Naive thymus-derived CD4-positive, alpha-beta T cell (primary cell): ENCODE measurements at regions not wholly inside any gene's neighbourhood (a gene's known extent, or its start where the extent isn't known, plus 50 kb on each side); places are given as distances from the start of the nearest gene placed in this dataset.
"Not testable (repeated sequence)": the region's sequence is repeated elsewhere in the genome, so short reads cannot be mapped to it uniquely, and the experiment has no call there.

ENCODE experiments used
- ATAC-seq: fragments of 150-1000 bp; cut with Tn5 transposase; 2 replicates; pipeline ENCODE4 v1.10.0; 2021; ENCODE audit warnings: mild to moderate bottlenecking, moderate library complexity
- CTCF ChIA-PET: fragments of 350-600 bp; sonication (Branson Sonifier 250); formaldehyde crosslinking; loops from one replicate; lab custom pipeline; 2021; ENCODE audit warnings: antibody characterized with exemption; lab: Charles Lee
- POLR2A ChIA-PET: fragments of 350-600 bp; sonication (Branson Sonifier 250); formaldehyde crosslinking; loops from one replicate; lab custom pipeline; 2021; ENCODE audit warnings: antibody characterized with exemption, inconsistent platforms; lab: Charles Lee
- DNase-seq, 9 donors: peaks; one replicate each; pipeline versions ENCODE4 v3.0.0 to v3.0.0-alpha.2; 2020 to 2022; ENCODE audit warnings: mixed read lengths in 1 of 9
- H3K27ac ChIP-seq: one replicate; pipeline ENCODE4 v1.7.0; 2013; ENCODE audit warnings: mild to moderate bottlenecking, low read depth, low read length, moderate library complexity
- H3K27me3 ChIP-seq, 2 donors: one replicate each; pipeline ENCODE4 v1.7.0; 2013; ENCODE audit warnings: low read length in 2 of 2, mild to moderate bottlenecking in 2 of 2, moderate library complexity in 2 of 2; ENCODE audit not compliant: control insufficient read depth in 2 of 2, insufficient read depth in 2 of 2
- H3K36me3 ChIP-seq, 3 experiments: 1 replicate in 2 of 3; 2 replicates in 1 of 3; pipeline ENCODE4 v1.7.0; 2013; ENCODE audit warnings: low read length in 3 of 3, mild to moderate bottlenecking in 3 of 3, moderate library complexity in 1 of 3; ENCODE audit not compliant: insufficient read depth in 3 of 3, control insufficient read depth in 2 of 3
- H3K4me1 ChIP-seq, 2 donors: one replicate each; pipeline ENCODE4 v1.7.0; 2013; ENCODE audit warnings: low read length in 2 of 2, mild to moderate bottlenecking in 2 of 2, moderate library complexity in 1 of 2; ENCODE audit not compliant: control insufficient read depth in 2 of 2, insufficient read depth in 2 of 2
- H3K4me3 ChIP-seq: 2 replicates; pipeline ENCODE4 v1.7.0; 2013; ENCODE audit warnings: mild to moderate bottlenecking, low read length
- H3K9me3 ChIP-seq, 3 experiments: 1 replicate in 2 of 3; 2 replicates in 1 of 3; pipeline ENCODE4 v1.7.0; 2013; ENCODE audit warnings: low read length in 3 of 3; ENCODE audit not compliant: control insufficient read depth in 2 of 3
- H3K27ac Mint-ChIP-seq, 9 donors: one replicate each; pipeline ENCODE4 v1.8.0; 2020 to 2022; ENCODE audit warnings: mixed read lengths in 9 of 9, mild to moderate bottlenecking in 8 of 9, moderate library complexity in 5 of 9, inconsistent platforms in 2 of 9
- H3K27me3 Mint-ChIP-seq, 5 donors: one replicate each; pipeline ENCODE4 v1.8.0; 2021 to 2022; ENCODE audit warnings: mixed read lengths in 5 of 5, mild to moderate bottlenecking in 1 of 5
- H3K36me3 Mint-ChIP-seq, 5 donors: one replicate each; pipeline ENCODE4 v1.8.0; 2020 to 2022; ENCODE audit warnings: mixed read lengths in 5 of 5, mild to moderate bottlenecking in 3 of 5, inconsistent platforms in 1 of 5
- H3K4me1 Mint-ChIP-seq, 7 donors: one replicate each; pipeline ENCODE4 v1.8.0; 2020 to 2022; ENCODE audit warnings: mixed read lengths in 7 of 7, mild to moderate bottlenecking in 3 of 7, inconsistent platforms in 1 of 7
- H3K4me3 Mint-ChIP-seq, 10 donors: one replicate each; pipeline ENCODE4 v1.8.0; 2020 to 2022; ENCODE audit warnings: mild to moderate bottlenecking in 10 of 10, mixed read lengths in 10 of 10, moderate library complexity in 6 of 10, inconsistent platforms in 2 of 10
- H3K9me3 Mint-ChIP-seq, 11 donors: one replicate each; pipeline ENCODE4 v1.8.0; 2020 to 2022; ENCODE audit warnings: mixed read lengths in 11 of 11, mild to moderate bottlenecking in 4 of 11, inconsistent platforms in 1 of 11, moderate library complexity in 1 of 11
- intact Hi-C, 2 donors: fragments of 100-400 bp; cut with micrococcal nuclease; formaldehyde crosslinking; loops; one replicate each; pipeline ENCODE4 v1.15.1; 2023

DNA sequence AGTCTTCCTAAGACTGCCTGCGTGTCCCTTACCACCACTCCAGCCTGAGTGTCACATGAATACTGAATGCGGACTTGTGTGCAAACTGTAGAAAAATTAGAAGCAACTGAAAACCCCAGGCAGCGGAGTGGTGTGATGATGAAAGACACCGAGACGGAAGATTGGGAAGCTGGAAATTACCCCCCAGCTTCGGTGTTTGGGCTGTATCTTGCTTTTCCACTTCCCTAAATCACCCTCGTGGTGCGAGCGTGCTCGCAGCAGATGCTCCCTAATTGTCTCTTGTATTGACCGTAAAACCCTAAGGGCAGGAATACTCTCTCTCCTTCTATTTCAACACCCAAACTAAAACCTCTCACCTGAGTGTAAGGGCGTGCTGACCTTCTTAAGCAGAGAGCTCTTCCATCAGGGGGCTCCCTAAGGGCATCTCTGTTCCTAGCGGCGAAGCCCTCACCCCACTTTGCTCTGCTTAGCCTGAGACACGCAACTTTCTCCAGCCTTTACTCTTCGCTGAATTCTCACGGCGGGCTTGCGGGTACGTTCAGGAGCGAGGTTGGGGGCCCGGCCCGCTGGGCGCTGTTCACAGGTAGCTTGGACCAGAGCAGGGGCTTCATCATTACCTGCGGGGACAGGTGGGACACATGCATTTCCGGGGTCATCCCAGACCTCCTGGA lies 62.4 kb downstream of the CRYBB2 start:
- Histone ChIP-seq H3K27me3 (peaks cover 0 to 5% of the 10 kb centered on the region in 2 donors), H3K4me3 (no peak overlapping the region), H3K27ac (no peak overlapping the region), H3K9me3 (no peaks in the 10 kb centered on the region), H3K36me3 (no peaks in the 10 kb centered on the region), H3K4me1 (no peaks in the 10 kb centered on the region)
- ChIA-PET CTCF (no interaction called here), POLR2A (no interaction called here)
- ATAC-seq (no peak), DNase-seq (no peak)
- Mint-ChIP-seq H3K9me3 (peaks cover 0 to 2% (median 0%) of the 10 kb centered on the region in 11 donors), H3K4me1 (peaks cover 3 to 23% (median 13%) of the 10 kb centered on the region in 7 donors), H3K4me3 (peak overlapping the region in 4 of 10 donors; percentile 19 to 79 (median 54)), H3K27ac (no peak overlapping the region), H3K27me3 (peaks cover 53 to 65% (median 63%) of the 10 kb centered on the region in 5 donors), H3K36me3 (peaks cover 0 to 4% (median 0%) of the 10 kb centered on the region in 5 donors)
- intact Hi-C loops, result no loop called here

DNA sequence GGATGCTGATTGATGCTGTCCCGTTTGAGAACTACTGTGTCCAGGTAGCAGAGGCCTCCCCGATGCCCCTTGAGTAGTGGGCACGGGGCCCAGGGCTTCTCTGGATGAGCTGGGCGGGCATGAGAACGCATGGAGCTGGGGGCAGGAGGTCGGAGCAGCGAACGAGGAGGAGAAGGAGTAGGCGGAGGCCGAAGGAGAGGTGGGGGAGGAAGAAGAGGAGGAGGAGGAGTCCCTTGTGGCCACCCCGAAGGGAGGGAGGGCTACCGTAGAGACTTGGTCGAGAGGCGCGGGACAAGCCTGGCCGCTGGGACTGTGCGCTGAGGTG lies 62.9 kb downstream of the CRYBB2 start:
- Histone ChIP-seq H3K4me3 (no peak overlapping the region), H3K4me1 (no peaks in the 10 kb centered on the region), H3K27me3 (peaks cover 0 to 5% of the 10 kb centered on the region in 2 donors), H3K27ac (no peak overlapping the region), H3K9me3 (no peaks in the 10 kb centered on the region), H3K36me3 (no peaks in the 10 kb centered on the region)
- ChIA-PET CTCF (no interaction called here), POLR2A (no interaction called here)
- DNase-seq (no peak), ATAC-seq (no peak)
- peak overlapping the region in 6 of 10 donors; percentile 54 to 79 (median 55) for H3K4me3 Mint-ChIP-seq
- intact Hi-C loops, result no loop called here
- H3K27ac Mint-ChIP-seq, result no peak overlapping the region
- peaks cover 0 to 4% (median 0%) of the 10 kb centered on the region in 5 donors for H3K36me3 Mint-ChIP-seq
- peaks cover 55 to 69% (median 66%) of the 10 kb centered on the region in 5 donors for H3K27me3 Mint-ChIP-seq
- H3K9me3 Mint-ChIP-seq, result peaks cover 0 to 2% (median 0%) of the 10 kb centered on the region in 11 donors
- peaks cover 3 to 23% (median 13%) of the 10 kb centered on the region in 7 donors for H3K4me1 Mint-ChIP-seq

- intact Hi-C loops, result no loop called here
- no peak overlapping the region for H3K4me3 ChIP-seq
- ChIA-PET POLR2A (interaction anchor here (0.6 kb wide), 1 partner anchor 106 kb away, joined by 3 read pairs; no protein-coding TSS in a partner anchor), CTCF (no interaction called here)
- ATAC-seq (no peak), DNase-seq (no peak)
- H3K36me3 ChIP-seq, result no peaks in the 10 kb centered on the region
- H3K4me3 Mint-ChIP-seq, result peak overlapping the region in 8 of 10 donors; percentile 20 to 79 (median 46)
- peaks cover 0 to 2% (median 0%) of the 10 kb centered on the region in 11 donors for H3K9me3 Mint-ChIP-seq
- H3K4me1 Mint-ChIP-seq, result peaks cover 3 to 23% (median 13%) of the 10 kb centered on the region in 7 donors
- no peaks in the 10 kb centered on the region for H3K4me1 ChIP-seq
- no peaks in the 10 kb centered on the region for H3K9me3 ChIP-seq
- peaks cover 0 to 5% of the 10 kb centered on the region in 2 donors for H3K27me3 ChIP-seq
- H3K27ac ChIP-seq, result no peak overlapping the region
- H3K27me3 Mint-ChIP-seq, result peaks cover 54 to 69% (median 65%) of the 10 kb centered on the region in 5 donors
- H3K36me3 Mint-ChIP-seq, result peaks cover 0 to 4% (median 0%) of the 10 kb centered on the region in 5 donors
- H3K27ac Mint-ChIP-seq, result no peak overlapping the region
Observed at GRCh38 chr22:25282671-25283561, 63.5 kb downstream of the CRYBB2 start.

GRCh38 chr22:25288481-25288880 lies 69.0 kb downstream of the CRYBB2 start:
- ATAC-seq, H3K36me3 Mint-ChIP-seq, POLR2A ChIA-PET, H3K9me3 ChIP-seq, H3K27ac Mint-ChIP-seq, H3K27ac ChIP-seq, H3K4me3 Mint-ChIP-seq, DNase-seq, H3K27me3 ChIP-seq, H3K4me3 ChIP-seq, H3K9me3 Mint-ChIP-seq, H3K4me1 ChIP-seq, intact Hi-C loops, H3K4me1 Mint-ChIP-seq, H3K36me3 ChIP-seq, CTCF ChIA-PET: not testable (repeated sequence)
- peaks cover 20 to 35% (median 32%) of the 10 kb centered on the region in 5 donors for H3K27me3 Mint-ChIP-seq

- not testable (repeated sequence) for H3K4me3 Mint-ChIP-seq
Observed at GRCh38 chr22:25301912-25302311, 82.5 kb downstream of the CRYBB2 start.

GRCh38 chr22:25309586-25309985 lies 90.1 kb downstream of the CRYBB2 start:
- H3K4me3 Mint-ChIP-seq, POLR2A ChIA-PET, ATAC-seq, intact Hi-C loops, H3K4me1 Mint-ChIP-seq, DNase-seq, H3K9me3 Mint-ChIP-seq, H3K36me3 ChIP-seq, H3K36me3 Mint-ChIP-seq, H3K9me3 ChIP-seq, H3K4me1 ChIP-seq, H3K4me3 ChIP-seq, H3K27ac ChIP-seq, H3K27ac Mint-ChIP-seq, CTCF ChIA-PET, H3K27me3 ChIP-seq: not testable (repeated sequence)
- peaks cover 18 to 28% (median 21%) of the 10 kb centered on the region in 5 donors for H3K27me3 Mint-ChIP-seq

More at GRCh38 chr22:25301912-25302311, 82.5 kb downstream of the CRYBB2 start:
- H3K4me1 ChIP-seq, H3K27me3 ChIP-seq, ATAC-seq, DNase-seq, POLR2A ChIA-PET, H3K4me1 Mint-ChIP-seq, H3K4me3 ChIP-seq, H3K27ac Mint-ChIP-seq, intact Hi-C loops, H3K9me3 ChIP-seq, H3K36me3 ChIP-seq, H3K36me3 Mint-ChIP-seq, H3K27ac ChIP-seq: not testable (repeated sequence)
- Mint-ChIP-seq H3K9me3 (peaks cover 0 to 14% (median 0%) of the 10 kb centered on the region in 11 donors), H3K27me3 (peaks cover 29 to 43% (median 33%) of the 10 kb centered on the region in 5 donors)
- CTCF ChIA-PET, result interaction anchor here (0.7 kb wide), 1 partner anchor 13 kb away, joined by 3 read pairs; no protein-coding TSS in a partner anchor
